Sigmoid colon (tissue), 4 donors: ENCODE measurements at regions not wholly inside any gene's neighbourhood (a gene's known extent, or its start where the extent isn't known, plus 50 kb on each side); places are given as distances from the start of the nearest gene placed in this dataset.

Experiments used
- CTCF ChIP-seq, 4 experiments: fragments of 450-650 bp in 3 of 4; fragments of 200-600 bp in 1 of 4; IDR thresholded peaks; one replicate each; pipeline ENCODE4 v1.5.1; 2016 to 2019; ENCODE audit warnings: antibody characterized with exemption in 4 of 4, mild to moderate bottlenecking in 3 of 4, moderate library complexity in 2 of 4
- EP300 ChIP-seq, 4 donors: sonication (generic); formaldehyde crosslinking; IDR thresholded peaks; one replicate each; pipeline ENCODE4 v1.6.1; 2017; ENCODE audit warnings: antibody characterized with exemption in 4 of 4
- POLR2A ChIP-seq, 2 donors: fragments of 450-650 bp; IDR thresholded peaks; one replicate each; pipeline ENCODE4 v1.6.1; 2016; ENCODE audit warnings: antibody characterized with exemption in 2 of 2, mild to moderate bottlenecking in 2 of 2, moderate library complexity in 2 of 2
- POLR2AphosphoS5 ChIP-seq, 4 donors: sonication (generic); formaldehyde crosslinking; IDR thresholded peaks; one replicate each; pipeline ENCODE4 v1.6.1; 2017; ENCODE audit warnings: antibody characterized with exemption in 4 of 4

DNA sequence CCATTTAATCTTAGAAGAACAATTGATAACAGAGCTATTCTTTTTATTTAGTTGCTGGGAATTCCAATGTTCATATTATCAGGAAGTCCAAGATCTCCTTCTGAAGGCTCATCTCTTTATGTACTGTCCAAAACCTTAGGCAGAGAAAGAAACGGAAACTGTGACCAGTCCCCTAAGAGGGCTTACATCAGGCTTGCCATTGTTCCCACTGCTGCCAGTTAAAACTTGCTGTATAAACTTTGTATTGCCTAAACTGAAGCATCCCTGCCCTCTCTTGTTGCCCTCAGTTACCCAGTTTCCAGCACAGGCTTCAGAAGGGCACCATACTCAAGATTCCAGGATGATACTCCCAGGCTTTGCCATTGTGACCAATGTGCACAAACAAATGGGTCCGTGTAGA lies 435.2 kb upstream of the NAALADL2 start:
- no peak for TF ChIP-seq CTCF (IDR thresholded peaks at IDR 0.05)
- no peak for TF ChIP-seq POLR2AphosphoS5 (IDR thresholded peaks at IDR 0.05)
- TF ChIP-seq EP300 (IDR thresholded peaks at IDR 0.05) = no peak
- TF ChIP-seq POLR2A (IDR thresholded peaks at IDR 0.05) = no peak
